ENCODE measurements at regions not wholly inside any gene's neighbourhood (a gene's known extent, or its start where the extent isn't known, plus 50 kb on each side); places are given as distances from the start of the nearest gene placed in this dataset.

- no peak overlapping the region for H2BK120ac ChIP-seq (ENCODE audit: low read depth, low read length)
- H3K9me1 ChIP-seq (ENCODE audit: insufficient read depth, low read length): no peaks in the 10 kb centered on the region
- ATAC-seq (ENCODE audit: low read depth): no peak
- no peak overlapping the region for H3K4ac ChIP-seq (ENCODE audit: low read depth, low read length)
- H4K8ac ChIP-seq (ENCODE audit: low read depth in 2 of 2, low read length in 2 of 2): no peak overlapping the region
- H2AK9ac ChIP-seq (replicated peaks; ENCODE audit: low read depth, low read length, poor library complexity): no peak overlapping the region
- H3K36me3 ChIP-seq (ENCODE audit: control insufficient read depth, insufficient read depth, low read length): no peaks in the 10 kb centered on the region
- H3K27me3 ChIP-seq (ENCODE audit: control insufficient read depth, insufficient read depth, low read length): no peaks in the 10 kb centered on the region
- H3K18ac ChIP-seq (ENCODE audit: low read depth, low read length): no peak overlapping the region
- no peak overlapping the region for H3K4me2 ChIP-seq (ENCODE audit: low read depth, low read length)
- no peak overlapping the region for H2AK5ac ChIP-seq (ENCODE audit: low read depth, low read length)
- no peak overlapping the region for H2AFZ ChIP-seq (replicated peaks; ENCODE audit: low read length, poor library complexity)
- no peak overlapping the region for H3K9ac ChIP-seq (ENCODE audit: low read depth, low read length)
- intact Hi-C loops (cut with micrococcal nuclease): no loop called here
- H3K4me3 ChIP-seq (ENCODE audit: insufficient read depth, low read depth, low read length): no peak overlapping the region
- H3K9me3 ChIP-seq (ENCODE audit: control insufficient read depth, insufficient read depth, low read length): peaks cover 58% of the 10 kb centered on the region
- DNase-seq: no peak
- in situ Hi-C loops (cut with MboI; ENCODE audit: low sequenced_read_pairs): no loop called here
- no peak overlapping the region for H2BK15ac ChIP-seq (ENCODE audit: low read depth, low read length)
- H3K4me1 ChIP-seq (ENCODE audit: control insufficient read depth, insufficient read depth, low read length): no peaks in the 10 kb centered on the region
- no peak overlapping the region for H4K91ac ChIP-seq (ENCODE audit: insufficient read depth, low read depth, low read length)
- no peak overlapping the region for H2BK20ac ChIP-seq (ENCODE audit: low read depth, low read length)
- dilution Hi-C loops (cut with HindIII; ENCODE audit: low sequenced_read_pairs, unreplicated experiment): no loop called here
- no peak overlapping the region for H2BK5ac ChIP-seq (ENCODE audit: low read depth, low read length, poor library complexity, severe bottlenecking)
- POLR2A ChIA-PET (ENCODE audit: unreplicated experiment): no interaction called here
- CTCF ChIA-PET: no interaction called here
- BruUV-seq (replicated peaks): no TSS peak
- no peak overlapping the region for H3K56ac ChIP-seq (ENCODE audit: extremely low read depth, insufficient read depth, low read length)
- H3K23ac ChIP-seq (ENCODE audit: low read depth, low read length): no peak overlapping the region
- no peak for TF ChIP-seq ELK1 (IDR thresholded peaks at IDR 0.05; ENCODE audit: borderline replicate concordance, low read depth, low read length)
- no peak for TF ChIP-seq SMC3 (IDR thresholded peaks at IDR 0.05; ENCODE audit: low read depth, low read length)
- TF ChIP-seq, protein P1, sequence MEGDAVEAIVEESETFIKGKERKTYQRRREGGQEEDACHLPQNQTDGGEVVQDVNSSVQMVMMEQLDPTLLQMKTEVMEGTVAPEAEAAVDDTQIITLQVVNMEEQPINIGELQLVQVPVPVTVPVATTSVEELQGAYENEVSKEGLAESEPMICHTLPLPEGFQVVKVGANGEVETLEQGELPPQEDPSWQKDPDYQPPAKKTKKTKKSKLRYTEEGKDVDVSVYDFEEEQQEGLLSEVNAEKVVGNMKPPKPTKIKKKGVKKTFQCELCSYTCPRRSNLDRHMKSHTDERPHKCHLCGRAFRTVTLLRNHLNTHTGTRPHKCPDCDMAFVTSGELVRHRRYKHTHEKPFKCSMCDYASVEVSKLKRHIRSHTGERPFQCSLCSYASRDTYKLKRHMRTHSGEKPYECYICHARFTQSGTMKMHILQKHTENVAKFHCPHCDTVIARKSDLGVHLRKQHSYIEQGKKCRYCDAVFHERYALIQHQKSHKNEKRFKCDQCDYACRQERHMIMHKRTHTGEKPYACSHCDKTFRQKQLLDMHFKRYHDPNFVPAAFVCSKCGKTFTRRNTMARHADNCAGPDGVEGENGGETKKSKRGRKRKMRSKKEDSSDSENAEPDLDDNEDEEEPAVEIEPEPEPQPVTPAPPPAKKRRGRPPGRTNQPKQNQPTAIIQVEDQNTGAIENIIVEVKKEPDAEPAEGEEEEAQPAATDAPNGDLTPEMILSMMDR (conservative IDR thresholded peaks at IDR 0.05; ENCODE audit: low read depth, low read length): no peak
- no peak for TF ChIP-seq CHD1 (IDR thresholded peaks at IDR 0.05; ENCODE audit: low read depth, low read length)
- no peak for TF ChIP-seq MAZ (IDR thresholded peaks at IDR 0.05; ENCODE audit: borderline replicate concordance, low read depth, low read length)
- no peak for TF ChIP-seq NFE2L2 (IDR thresholded peaks at IDR 0.05; ENCODE audit: low read depth, low read length)
- no peak for TF ChIP-seq CEBPB (IDR thresholded peaks at IDR 0.05; ENCODE audit: low read depth, low read length)
- TF ChIP-seq MXI1 (IDR thresholded peaks at IDR 0.05; ENCODE audit: borderline replicate concordance, low read depth, low read length): no peak
- TF ChIP-seq FOS (IDR thresholded peaks at IDR 0.05; ENCODE audit: low read depth, low read length): no peak
- TF ChIP-seq RFX5 (IDR thresholded peaks at IDR 0.05; ENCODE audit: low read depth, low read length): no peak
- no peak for TF ChIP-seq RAD21 (IDR thresholded peaks at IDR 0.05; ENCODE audit: low read length)
- TF ChIP-seq POLR2A (IDR thresholded peaks at IDR 0.05; ENCODE audit: low read depth, low read length): no peak
- TF ChIP-seq, protein P2, sequence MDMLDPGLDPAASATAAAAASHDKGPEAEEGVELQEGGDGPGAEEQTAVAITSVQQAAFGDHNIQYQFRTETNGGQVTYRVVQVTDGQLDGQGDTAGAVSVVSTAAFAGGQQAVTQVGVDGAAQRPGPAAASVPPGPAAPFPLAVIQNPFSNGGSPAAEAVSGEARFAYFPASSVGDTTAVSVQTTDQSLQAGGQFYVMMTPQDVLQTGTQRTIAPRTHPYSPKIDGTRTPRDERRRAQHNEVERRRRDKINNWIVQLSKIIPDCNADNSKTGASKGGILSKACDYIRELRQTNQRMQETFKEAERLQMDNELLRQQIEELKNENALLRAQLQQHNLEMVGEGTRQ (IDR thresholded peaks at IDR 0.05; ENCODE audit: low read depth, low read length): no peak
- TF ChIP-seq MAFK (IDR thresholded peaks at IDR 0.05; ENCODE audit: low read depth, low read length): no peak
- TF ChIP-seq RCOR1 (IDR thresholded peaks at IDR 0.05; ENCODE audit: insufficient replicate concordance, low read length): no peak
- no peaks in the 10 kb centered on the region for H4K20me1 ChIP-seq (ENCODE audit: insufficient read depth, low read length)
- WGBS, 2 experiments (ENCODE audit: extremely low coverage in 2 of 2, insufficient read length in 1 of 2): 20% methylated on average over 1 of the region's 2 CpGs; no CpG with 5 or more reads in 1 of the 2 experiments
- H4K5ac ChIP-seq (ENCODE audit: low read depth, low read length): no peak overlapping the region
- no peaks in the 10 kb centered on the region for H3K79me1 ChIP-seq (ENCODE audit: low read depth in 1 of 2, low read length in 2 of 2)
- no peak overlapping the region for H3K27ac ChIP-seq (ENCODE audit: insufficient read depth, low read length)
- no peak overlapping the region for H3K14ac ChIP-seq (replicated peaks; ENCODE audit: low read depth, low read length)
Measured at GRCh38 chr12:131254374-131254773, 300.7 kb downstream of the ADGRD1 start.

Data from IMR-90 (cell line).